Osteoblast (primary cell): ENCODE measurements at regions not wholly inside any gene's neighbourhood (a gene's known extent, or its start where the extent isn't known, plus 50 kb on each side); places are given as distances from the start of the nearest gene placed in this dataset.
"Not testable (repeated sequence)": the region's sequence is repeated elsewhere in the genome, so short reads cannot be mapped to it uniquely, and the experiment has no call there.

Experiments used
- DNase-seq: peaks from one replicate; pipeline ENCODE4 v3.0.0; 2011; ENCODE audit warnings: low spot score, mixed read lengths; ENCODE audit not compliant: insufficient read length; ENCODE audit errors: missing footprints
- H2AFZ ChIP-seq: 2 replicates; pipeline ENCODE4 v1.6.0; 2011; ENCODE audit warnings: mild to moderate bottlenecking, low read length
- H3K27ac ChIP-seq: 2 replicates; pipeline ENCODE4 v1.5.1; 2011; ENCODE audit warnings: mild to moderate bottlenecking, low read depth, low read length, moderate library complexity
- H3K27me3 ChIP-seq: 2 replicates; pipeline ENCODE4 v1.6.0; 2012; ENCODE audit warnings: mild to moderate bottlenecking, control low read depth, inconsistent platforms, low read length, moderate library complexity; ENCODE audit not compliant: insufficient read depth
- H3K36me3 ChIP-seq: 2 replicates; pipeline ENCODE4 v1.5.1; 2011; ENCODE audit warnings: mild to moderate bottlenecking, low read length, control low read depth, moderate library complexity; ENCODE audit not compliant: insufficient read depth
- H3K4me1 ChIP-seq: 2 replicates; pipeline ENCODE4 v1.5.1; 2011; ENCODE audit warnings: mild to moderate bottlenecking, low read length, control low read depth, moderate library complexity; ENCODE audit not compliant: insufficient read depth
- H3K4me2 ChIP-seq: 2 replicates; pipeline ENCODE4 v1.6.0; 2011; ENCODE audit warnings: mild to moderate bottlenecking, low read length; ENCODE audit not compliant: insufficient read depth
- H3K4me3 ChIP-seq: fragments of 200-600 bp; sonication (generic); 3 replicates; pipeline ENCODE4 v1.5.1; 2012; ENCODE audit warnings: mild to moderate bottlenecking, low read length, inconsistent platforms; ENCODE audit not compliant: insufficient read depth
- H3K79me2 ChIP-seq: 2 replicates; pipeline ENCODE4 v1.6.0; 2012; ENCODE audit warnings: mild to moderate bottlenecking, low read length, control low read depth, inconsistent platforms; ENCODE audit not compliant: insufficient read depth
- H3K9me3 ChIP-seq: 2 replicates; pipeline ENCODE4 v1.5.1; 2011; ENCODE audit warnings: low read depth, low read length, control low read depth
- H4K20me1 ChIP-seq: 2 replicates; pipeline ENCODE4 v1.6.0; 2012; ENCODE audit warnings: mild to moderate bottlenecking, low read length, control low read depth; ENCODE audit not compliant: insufficient read depth
- CTCF ChIP-seq: IDR thresholded peaks from 2 replicates; pipeline ENCODE4 v1.5.1; 2011; ENCODE audit warnings: mild to moderate bottlenecking, low read depth, low read length, moderate library complexity; ENCODE audit errors: extremely low read depth

- H3K36me3 ChIP-seq: no peaks in the 10 kb centered on the region
- no peaks in the 10 kb centered on the region for H3K79me2 ChIP-seq
- H4K20me1 ChIP-seq: no peaks in the 10 kb centered on the region
- no peaks in the 10 kb centered on the region for H3K4me1 ChIP-seq
- H3K27me3 ChIP-seq: no peaks in the 10 kb centered on the region
- H3K27ac ChIP-seq: no peak overlapping the region
- H2AFZ ChIP-seq: no peak overlapping the region
- TF ChIP-seq CTCF: no peak
- H3K4me3 ChIP-seq: no peak overlapping the region
- no peak for DNase-seq
- H3K9me3 ChIP-seq: no peaks in the 10 kb centered on the region
- H3K4me2 ChIP-seq: no peak overlapping the region
Measured at GRCh38 chr1:209113521-209113920, 470.0 kb upstream of the CAMK1G start.

- Histone ChIP-seq H2AFZ (no peak overlapping the region), H3K27ac (no peak overlapping the region), H3K4me1 (no peaks in the 10 kb centered on the region), H3K27me3 (no peaks in the 10 kb centered on the region), H3K79me2 (no peaks in the 10 kb centered on the region), H3K4me2 (no peak overlapping the region), H4K20me1 (no peaks in the 10 kb centered on the region), H3K36me3 (no peaks in the 10 kb centered on the region), H3K9me3 (no peaks in the 10 kb centered on the region), H3K4me3 (no peak overlapping the region)
- no peak for TF ChIP-seq CTCF
- DNase-seq: no peak
Measured at GRCh38 chr1:209116705-209117104, 466.8 kb upstream of the CAMK1G start.

- Histone ChIP-seq H3K27me3 (no peaks in the 10 kb centered on the region), H3K4me1 (no peaks in the 10 kb centered on the region), H3K9me3 (no peaks in the 10 kb centered on the region), H3K4me2 (no peak overlapping the region), H3K4me3 (no peak overlapping the region), H2AFZ (no peak overlapping the region), H3K36me3 (no peaks in the 10 kb centered on the region), H3K27ac (no peak overlapping the region), H4K20me1 (no peaks in the 10 kb centered on the region), H3K79me2 (no peaks in the 10 kb centered on the region)
- no peak for TF ChIP-seq CTCF
- DNase-seq: no peak
Measured at GRCh38 chr1:209123601-209124000, 459.9 kb upstream of the CAMK1G start.

- H3K4me2 ChIP-seq, H3K4me1 ChIP-seq, H3K27me3 ChIP-seq: not testable (repeated sequence)
Measured at GRCh38 chr1:209129091-209129490, 454.4 kb upstream of the CAMK1G start.

GRCh38 chr1:209130886-209131285, 452.6 kb upstream of the CAMK1G start:
- Histone ChIP-seq H3K4me3 (no peak overlapping the region), H4K20me1 (no peaks in the 10 kb centered on the region), H3K27ac (no peak overlapping the region), H2AFZ (no peak overlapping the region), H3K27me3 (no peaks in the 10 kb centered on the region), H3K4me1 (no peaks in the 10 kb centered on the region), H3K36me3 (no peaks in the 10 kb centered on the region), H3K4me2 (no peak overlapping the region), H3K79me2 (no peaks in the 10 kb centered on the region), H3K9me3 (no peaks in the 10 kb centered on the region)
- no peak for TF ChIP-seq CTCF
- DNase-seq: no peak

More at GRCh38 chr1:209129091-209129490, 454.4 kb upstream of the CAMK1G start:
- H3K79me2 ChIP-seq, H3K9me3 ChIP-seq, H3K4me3 ChIP-seq, H2AFZ ChIP-seq, H4K20me1 ChIP-seq, DNase-seq, H3K36me3 ChIP-seq, H3K27ac ChIP-seq: not testable (repeated sequence)
